Osteoblast (primary cell): ENCODE measurements at regions not wholly inside any gene's neighbourhood (a gene's known extent, or its start where the extent isn't known, plus 50 kb on each side); places are given as distances from the start of the nearest gene placed in this dataset.

Source experiments
- DNase-seq: peaks from one replicate; pipeline ENCODE4 v3.0.0; 2011; ENCODE audit warnings: low spot score, mixed read lengths; ENCODE audit not compliant: insufficient read length; ENCODE audit errors: missing footprints
- H2AFZ ChIP-seq: 2 replicates; pipeline ENCODE4 v1.6.0; 2011; ENCODE audit warnings: mild to moderate bottlenecking, low read length
- H3K27ac ChIP-seq: 2 replicates; pipeline ENCODE4 v1.5.1; 2011; ENCODE audit warnings: mild to moderate bottlenecking, low read depth, low read length, moderate library complexity
- H3K27me3 ChIP-seq: 2 replicates; pipeline ENCODE4 v1.6.0; 2012; ENCODE audit warnings: mild to moderate bottlenecking, control low read depth, inconsistent platforms, low read length, moderate library complexity; ENCODE audit not compliant: insufficient read depth
- H3K36me3 ChIP-seq: 2 replicates; pipeline ENCODE4 v1.5.1; 2011; ENCODE audit warnings: mild to moderate bottlenecking, low read length, control low read depth, moderate library complexity; ENCODE audit not compliant: insufficient read depth
- H3K4me1 ChIP-seq: 2 replicates; pipeline ENCODE4 v1.5.1; 2011; ENCODE audit warnings: mild to moderate bottlenecking, low read length, control low read depth, moderate library complexity; ENCODE audit not compliant: insufficient read depth
- H3K4me2 ChIP-seq: 2 replicates; pipeline ENCODE4 v1.6.0; 2011; ENCODE audit warnings: mild to moderate bottlenecking, low read length; ENCODE audit not compliant: insufficient read depth
- H3K4me3 ChIP-seq: fragments of 200-600 bp; sonication (generic); 3 replicates; pipeline ENCODE4 v1.5.1; 2012; ENCODE audit warnings: mild to moderate bottlenecking, low read length, inconsistent platforms; ENCODE audit not compliant: insufficient read depth
- H3K79me2 ChIP-seq: 2 replicates; pipeline ENCODE4 v1.6.0; 2012; ENCODE audit warnings: mild to moderate bottlenecking, low read length, control low read depth, inconsistent platforms; ENCODE audit not compliant: insufficient read depth
- H3K9me3 ChIP-seq: 2 replicates; pipeline ENCODE4 v1.5.1; 2011; ENCODE audit warnings: low read depth, low read length, control low read depth
- H4K20me1 ChIP-seq: 2 replicates; pipeline ENCODE4 v1.6.0; 2012; ENCODE audit warnings: mild to moderate bottlenecking, low read length, control low read depth; ENCODE audit not compliant: insufficient read depth
- TF ChIP-seq, protein P1 (sequence below): IDR thresholded peaks from 2 replicates; pipeline ENCODE4 v1.5.1; 2011; ENCODE audit warnings: mild to moderate bottlenecking, low read depth, low read length, moderate library complexity; ENCODE audit errors: extremely low read depth

DNA sequence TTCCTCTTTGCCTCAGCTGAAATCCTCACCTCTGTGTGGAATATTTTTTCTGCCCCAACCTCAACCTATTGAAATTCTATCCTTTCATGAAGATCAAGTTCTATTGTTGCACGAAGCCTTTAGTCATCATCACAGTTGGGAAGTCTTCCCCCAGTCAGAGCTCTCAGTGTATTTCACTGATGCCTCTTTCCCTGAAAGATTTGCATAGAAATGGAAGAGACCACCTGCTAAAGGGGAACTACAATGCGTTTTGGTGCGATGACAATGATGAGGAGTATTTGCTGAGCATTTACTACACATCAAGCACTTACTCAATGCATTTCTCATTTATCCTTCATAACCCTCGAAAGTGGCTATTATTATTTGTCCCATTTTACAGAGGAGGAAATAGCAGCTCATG lies 151.2 kb upstream of the KLF3 start:
- no peaks in the 10 kb centered on the region for H3K9me3 ChIP-seq
- H2AFZ ChIP-seq: no peak overlapping the region
- no peak overlapping the region for H3K27ac ChIP-seq
- H3K27me3 ChIP-seq: peaks cover 3% of the 10 kb centered on the region
- no peaks in the 10 kb centered on the region for H3K36me3 ChIP-seq
- DNase-seq: no peak
- H3K4me2 ChIP-seq: no peak overlapping the region
- no peaks in the 10 kb centered on the region for H4K20me1 ChIP-seq
- H3K4me3 ChIP-seq: no peak overlapping the region
- H3K4me1 ChIP-seq: no peaks in the 10 kb centered on the region
- TF ChIP-seq, protein P1, sequence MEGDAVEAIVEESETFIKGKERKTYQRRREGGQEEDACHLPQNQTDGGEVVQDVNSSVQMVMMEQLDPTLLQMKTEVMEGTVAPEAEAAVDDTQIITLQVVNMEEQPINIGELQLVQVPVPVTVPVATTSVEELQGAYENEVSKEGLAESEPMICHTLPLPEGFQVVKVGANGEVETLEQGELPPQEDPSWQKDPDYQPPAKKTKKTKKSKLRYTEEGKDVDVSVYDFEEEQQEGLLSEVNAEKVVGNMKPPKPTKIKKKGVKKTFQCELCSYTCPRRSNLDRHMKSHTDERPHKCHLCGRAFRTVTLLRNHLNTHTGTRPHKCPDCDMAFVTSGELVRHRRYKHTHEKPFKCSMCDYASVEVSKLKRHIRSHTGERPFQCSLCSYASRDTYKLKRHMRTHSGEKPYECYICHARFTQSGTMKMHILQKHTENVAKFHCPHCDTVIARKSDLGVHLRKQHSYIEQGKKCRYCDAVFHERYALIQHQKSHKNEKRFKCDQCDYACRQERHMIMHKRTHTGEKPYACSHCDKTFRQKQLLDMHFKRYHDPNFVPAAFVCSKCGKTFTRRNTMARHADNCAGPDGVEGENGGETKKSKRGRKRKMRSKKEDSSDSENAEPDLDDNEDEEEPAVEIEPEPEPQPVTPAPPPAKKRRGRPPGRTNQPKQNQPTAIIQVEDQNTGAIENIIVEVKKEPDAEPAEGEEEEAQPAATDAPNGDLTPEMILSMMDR: no peak
- no peaks in the 10 kb centered on the region for H3K79me2 ChIP-seq

- no peak overlapping the region for H2AFZ ChIP-seq
- TF ChIP-seq, protein P1: no peak
Measured at GRCh38 chr4:38514465-38515146, 149.4 kb upstream of the KLF3 start.

DNA sequence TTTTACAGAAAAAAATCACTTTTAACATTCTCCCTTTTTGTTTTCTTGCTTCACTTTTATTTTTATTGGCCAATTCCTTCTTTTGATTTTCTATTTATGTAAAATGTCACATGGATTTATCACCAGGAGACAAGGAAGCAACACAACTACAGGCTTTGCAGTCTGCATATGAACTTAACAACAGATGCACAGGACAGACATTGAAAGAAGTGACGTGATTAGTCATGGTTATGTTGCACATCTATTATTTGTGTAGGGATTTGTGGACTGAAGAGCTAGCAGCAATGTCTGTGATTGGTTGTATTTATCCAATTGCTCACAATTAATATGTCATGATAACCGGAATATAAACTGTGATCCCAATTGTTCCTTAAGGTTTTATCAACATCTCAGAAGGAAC lies 147.8 kb upstream of the KLF3 start:
- Histone ChIP-seq H3K4me1 (no peaks in the 10 kb centered on the region), H2AFZ (no peak overlapping the region), H3K4me2 (no peak overlapping the region), H3K9me3 (no peaks in the 10 kb centered on the region), H3K79me2 (no peaks in the 10 kb centered on the region), H3K27ac (no peak overlapping the region), H4K20me1 (no peaks in the 10 kb centered on the region), H3K27me3 (no peaks in the 10 kb centered on the region), H3K4me3 (no peak overlapping the region), H3K36me3 (no peaks in the 10 kb centered on the region)
- TF ChIP-seq, protein P1: no peak
- no peak for DNase-seq

More at GRCh38 chr4:38514465-38515146, 149.4 kb upstream of the KLF3 start:
- Histone ChIP-seq H3K27me3 (no peaks in the 10 kb centered on the region), H4K20me1 (no peaks in the 10 kb centered on the region), H3K4me2 (no peak overlapping the region), H3K4me3 (no peak overlapping the region), H3K36me3 (no peaks in the 10 kb centered on the region), H3K27ac (no peak overlapping the region), H3K9me3 (no peaks in the 10 kb centered on the region), H3K4me1 (no peaks in the 10 kb centered on the region), H3K79me2 (no peaks in the 10 kb centered on the region)
- DNase-seq: no peak

DNA sequence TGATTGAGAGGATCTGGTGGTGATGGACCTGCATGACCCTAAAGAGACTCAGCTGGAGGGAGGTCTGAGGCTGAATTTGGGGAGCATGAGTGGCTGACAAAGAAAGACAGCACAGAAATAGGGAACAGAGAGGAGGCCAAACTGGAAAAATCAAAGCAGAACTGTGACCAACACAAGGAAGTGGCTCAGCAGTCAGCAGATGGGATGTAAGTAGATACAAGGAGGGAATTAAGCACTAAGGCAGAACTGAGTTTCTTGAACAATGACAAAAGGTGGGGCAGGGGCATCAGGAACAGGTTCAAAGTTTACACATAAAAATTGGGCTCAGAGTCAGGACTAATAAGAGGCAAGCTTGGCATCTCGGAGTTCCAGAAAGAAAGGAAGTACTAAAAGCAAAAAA lies 144.3 kb upstream of the KLF3 start:
- Histone ChIP-seq H2AFZ (no peak overlapping the region), H3K36me3 (no peaks in the 10 kb centered on the region), H3K79me2 (no peaks in the 10 kb centered on the region), H3K4me2 (no peak overlapping the region), H3K4me3 (no peak overlapping the region), H4K20me1 (no peaks in the 10 kb centered on the region), H3K27ac (no peak overlapping the region), H3K4me1 (peaks cover 5% of the 10 kb centered on the region), H3K27me3 (no peaks in the 10 kb centered on the region), H3K9me3 (no peaks in the 10 kb centered on the region)
- TF ChIP-seq, protein P1: no peak
- no peak for DNase-seq
